Testis (tissue), 2 donors: ENCODE measurements at regions not wholly inside any gene's neighbourhood (a gene's known extent, or its start where the extent isn't known, plus 50 kb on each side); places are given as distances from the start of the nearest gene placed in this dataset.

Source experiments
- DNase-seq: peaks from one replicate; pipeline ENCODE4 v3.0.0-alpha.2; 2019
- H3K27ac ChIP-seq, 2 donors: fragments of 200-600 bp; sonication (generic); one replicate each; pipeline ENCODE4 v1.5.1; 2019
- H3K27me3 ChIP-seq: fragments of 200-600 bp; sonication (generic); one replicate; pipeline ENCODE4 v1.5.1; 2019
- H3K36me3 ChIP-seq: fragments of 200-600 bp; sonication (generic); one replicate; pipeline ENCODE4 v1.5.1; 2017; ENCODE audit warnings: low read depth; ENCODE audit errors: missing control alignments
- H3K4me1 ChIP-seq: fragments of 200-600 bp; sonication (generic); one replicate; pipeline ENCODE4 v1.5.1; 2019
- H3K4me3 ChIP-seq, 2 donors: fragments of 200-600 bp; sonication (generic); one replicate each; pipeline ENCODE4 v1.5.1; 2017 to 2019
- H3K9me3 ChIP-seq: fragments of 200-600 bp; sonication (generic); one replicate; pipeline ENCODE4 v1.5.1; 2017
- CTCF ChIP-seq, 3 experiments: fragments of 450-650 bp in 2 of 3; fragments of 200-600 bp in 1 of 3; sonication (generic) in 1 of 3; IDR thresholded peaks; one replicate each; pipeline ENCODE4 v1.5.1; 2016 to 2019; ENCODE audit warnings: antibody characterized with exemption in 3 of 3, mild to moderate bottlenecking in 2 of 3, moderate library complexity in 1 of 3
- POLR2A ChIP-seq: fragments of 450-650 bp; IDR thresholded peaks from one replicate; pipeline ENCODE4 v1.6.1; 2017; ENCODE audit warnings: antibody characterized with exemption, mild to moderate bottlenecking, moderate library complexity
- WGBS, 2 donors: methylation state at CpG; one replicate each; pipeline ENCODE4 v1.1.5; 2018; 5-methylcytosine and 5-hydroxymethylcytosine counted together
- intact Hi-C: fragments of 100-400 bp; cut with DNase I; formaldehyde crosslinking; loops from one replicate; pipeline ENCODE4 v1.15.1; 2023; ENCODE audit warnings: low total_unique reads

GRCh38 chr5:86865256-86865785, 247.6 kb downstream of the COX7C start:
- intact Hi-C loops = no loop called here
- Histone ChIP-seq H3K27ac (no peak overlapping the region), H3K9me3 (no peaks in the 10 kb centered on the region), H3K4me3 (no peak overlapping the region), H3K27me3 (no peaks in the 10 kb centered on the region), H3K4me1 (no peaks in the 10 kb centered on the region), H3K36me3 (no peaks in the 10 kb centered on the region)
- TF ChIP-seq CTCF (IDR thresholded peaks at IDR 0.05) (no peak), POLR2A (no peak)
- no peak for DNase-seq
- 42 to 45% methylated on average over 2 of the region's 2 CpGs for WGBS, 2 donors

GRCh38 chr5:86866036-86866435, 248.3 kb downstream of the COX7C start:
- Histone ChIP-seq H3K36me3 (no peaks in the 10 kb centered on the region), H3K27me3 (no peaks in the 10 kb centered on the region), H3K4me1 (no peaks in the 10 kb centered on the region), H3K4me3 (no peak overlapping the region), H3K9me3 (no peaks in the 10 kb centered on the region), H3K27ac (no peak overlapping the region)
- DNase-seq = no peak
- TF ChIP-seq CTCF (IDR thresholded peaks at IDR 0.05) (no peak), POLR2A (no peak)
- intact Hi-C loops = no loop called here
- WGBS, 2 donors = 63 to 83% methylated on average over 1 of the region's 1 CpG

GRCh38 chr5:86869268-86869667, 251.5 kb downstream of the COX7C start:
- Histone ChIP-seq H3K27ac (no peak overlapping the region), H3K36me3 (no peaks in the 10 kb centered on the region), H3K4me3 (no peak overlapping the region), H3K9me3 (no peaks in the 10 kb centered on the region), H3K27me3 (no peaks in the 10 kb centered on the region), H3K4me1 (no peaks in the 10 kb centered on the region)
- WGBS, 2 donors = 74 to 91% methylated on average over 2 of the region's 2 CpGs
- intact Hi-C loops = no loop called here
- no peak for DNase-seq
- TF ChIP-seq POLR2A (no peak), CTCF (IDR thresholded peaks at IDR 0.05) (no peak)

GRCh38 chr5:86875539-86875938, 257.8 kb downstream of the COX7C start:
- H3K27me3 ChIP-seq = no peaks in the 10 kb centered on the region
- H3K27ac ChIP-seq = no peak overlapping the region
- DNase-seq = no peak
- no peaks in the 10 kb centered on the region for H3K36me3 ChIP-seq
- 90 to 94% methylated on average over 2 of the region's 2 CpGs for whole genome bisulfite sequencing, 2 donors
- no peaks in the 10 kb centered on the region for H3K9me3 ChIP-seq
- no peaks in the 10 kb centered on the region for H3K4me1 ChIP-seq
- H3K4me3 ChIP-seq = no peak overlapping the region
- TF ChIP-seq POLR2A = no peak
- no peak for TF ChIP-seq CTCF (IDR thresholded peaks at IDR 0.05)
- intact Hi-C loops = no loop called here

- H3K9me3 ChIP-seq = no peaks in the 10 kb centered on the region
- no peaks in the 10 kb centered on the region for H3K36me3 ChIP-seq
- no peaks in the 10 kb centered on the region for H3K4me1 ChIP-seq
- DNase-seq = no peak
- no peak for TF ChIP-seq POLR2A
- TF ChIP-seq CTCF (IDR thresholded peaks at IDR 0.05) = no peak
- H3K27ac ChIP-seq = no peak overlapping the region
- no peaks in the 10 kb centered on the region for H3K27me3 ChIP-seq
- H3K4me3 ChIP-seq = no peak overlapping the region
- intact Hi-C loops = no loop called here
These were observed 260.5 kb downstream of the COX7C start for GRCh38 chr5:86878250-86878649.
